SH-SY5Y (cell line): ENCODE measurements at regions not wholly inside any gene's neighbourhood (a gene's known extent, or its start where the extent isn't known, plus 50 kb on each side); places are given as distances from the start of the nearest gene placed in this dataset.

ENCODE experiments used
- GATA2 ChIP-seq: IDR thresholded peaks from 2 replicates; pipeline ENCODE4 v1.6.1; 2011; ENCODE audit warnings: mild to moderate bottlenecking, low read depth, low read length
- GATA3 ChIP-seq: IDR thresholded peaks from 2 replicates; pipeline ENCODE4 v1.6.1; 2011; ENCODE audit warnings: low read depth, mild to moderate bottlenecking, low read length, moderate library complexity

DNA sequence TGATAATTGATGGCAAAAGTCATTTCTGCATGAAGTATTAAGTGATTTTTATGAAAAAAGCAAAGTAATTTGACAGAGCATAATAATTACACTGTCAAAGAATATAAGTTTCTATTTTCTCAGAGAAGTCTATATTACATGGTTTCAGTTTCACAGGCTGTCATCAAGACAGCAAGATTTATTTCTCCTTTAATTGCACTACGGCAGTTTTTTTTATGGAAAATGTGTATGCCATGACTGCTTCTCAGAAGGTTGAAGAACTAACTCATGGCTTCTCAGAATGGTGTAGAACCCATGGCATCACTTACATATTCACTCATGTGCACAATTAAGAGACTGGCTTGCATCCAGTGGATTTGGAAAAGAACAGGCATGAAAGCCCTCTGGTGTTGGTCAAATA is 870.3 kb upstream of the SORCS1 start:
- no peak for TF ChIP-seq GATA2
- no peak for TF ChIP-seq GATA3
